Bronchial epithelial cell (primary cell): ENCODE measurements at regions not wholly inside any gene's neighbourhood (a gene's known extent, or its start where the extent isn't known, plus 50 kb on each side); places are given as distances from the start of the nearest gene placed in this dataset.

ENCODE experiments used
- DNase-seq: peaks from one replicate; pipeline ENCODE4 v3.0.0-alpha.2; 2010; ENCODE audit warnings: low read depth
- FAIRE-seq: peaks from 2 replicates; lab custom pipeline; 2011; peaks lifted over from hg19 to GRCh38; lab: Jason Lieb, UNC
- H3K27me3 ChIP-seq: 2 replicates; pipeline ENCODE4 v1.5.1; 2011; ENCODE audit warnings: low read length; ENCODE audit not compliant: control insufficient read depth, insufficient read depth
- H3K36me3 ChIP-seq: 2 replicates; pipeline ENCODE4 v1.5.1; 2011; ENCODE audit warnings: low read length; ENCODE audit not compliant: control insufficient read depth, insufficient read depth
- H3K4me3 ChIP-seq: 2 replicates; pipeline ENCODE4 v1.5.1; 2011; ENCODE audit warnings: mild to moderate bottlenecking, low read depth, low read length, control low read depth
- TF ChIP-seq, protein P1 (sequence below): IDR thresholded peaks from 2 replicates; pipeline ENCODE4 v1.5.1; 2011; ENCODE audit warnings: mild to moderate bottlenecking, moderate library complexity, low read length, control low read depth, inconsistent platforms; ENCODE audit not compliant: insufficient read depth, severe bottlenecking

DNA sequence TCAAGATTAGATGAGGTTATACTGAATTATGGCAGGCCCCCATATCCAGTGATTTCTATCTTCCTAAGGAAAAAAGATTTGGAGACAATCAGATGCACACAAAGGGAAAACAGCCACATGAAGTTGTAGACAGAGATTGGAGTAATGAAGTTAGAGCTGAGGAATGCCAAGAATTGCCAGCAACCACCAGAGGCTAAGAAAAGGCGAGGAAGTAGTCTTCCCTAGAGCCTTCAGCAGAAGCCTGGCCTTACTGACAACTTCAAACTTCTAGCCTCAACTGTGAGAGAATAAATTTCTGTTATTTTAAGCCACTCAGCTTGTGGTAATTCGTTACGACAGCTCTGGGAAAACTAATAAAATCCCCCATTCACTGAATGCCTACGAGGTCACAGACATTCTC is 473.9 kb downstream of the COL12A1 start:
- no peak for FAIRE-seq

DNA sequence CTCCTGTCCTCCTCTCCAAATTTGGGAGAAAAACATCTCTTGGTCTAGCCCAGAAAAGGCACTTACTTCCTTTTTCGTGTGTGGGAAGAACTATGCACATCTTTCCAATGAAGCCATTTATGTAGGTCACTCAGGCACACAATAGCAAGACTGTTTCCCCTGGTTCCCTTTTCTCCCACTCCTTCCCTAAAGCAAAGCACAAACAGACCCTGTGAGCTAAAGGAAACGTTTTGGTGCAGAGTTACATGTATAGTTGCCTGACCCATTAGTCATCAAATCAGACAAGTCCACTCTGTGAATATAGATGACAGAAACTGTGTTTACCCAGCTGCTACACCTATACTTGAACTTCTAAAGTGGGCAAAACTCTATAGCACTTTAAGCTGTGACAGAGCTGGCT is 474.6 kb downstream of the COL12A1 start:
- TF ChIP-seq, protein P1, sequence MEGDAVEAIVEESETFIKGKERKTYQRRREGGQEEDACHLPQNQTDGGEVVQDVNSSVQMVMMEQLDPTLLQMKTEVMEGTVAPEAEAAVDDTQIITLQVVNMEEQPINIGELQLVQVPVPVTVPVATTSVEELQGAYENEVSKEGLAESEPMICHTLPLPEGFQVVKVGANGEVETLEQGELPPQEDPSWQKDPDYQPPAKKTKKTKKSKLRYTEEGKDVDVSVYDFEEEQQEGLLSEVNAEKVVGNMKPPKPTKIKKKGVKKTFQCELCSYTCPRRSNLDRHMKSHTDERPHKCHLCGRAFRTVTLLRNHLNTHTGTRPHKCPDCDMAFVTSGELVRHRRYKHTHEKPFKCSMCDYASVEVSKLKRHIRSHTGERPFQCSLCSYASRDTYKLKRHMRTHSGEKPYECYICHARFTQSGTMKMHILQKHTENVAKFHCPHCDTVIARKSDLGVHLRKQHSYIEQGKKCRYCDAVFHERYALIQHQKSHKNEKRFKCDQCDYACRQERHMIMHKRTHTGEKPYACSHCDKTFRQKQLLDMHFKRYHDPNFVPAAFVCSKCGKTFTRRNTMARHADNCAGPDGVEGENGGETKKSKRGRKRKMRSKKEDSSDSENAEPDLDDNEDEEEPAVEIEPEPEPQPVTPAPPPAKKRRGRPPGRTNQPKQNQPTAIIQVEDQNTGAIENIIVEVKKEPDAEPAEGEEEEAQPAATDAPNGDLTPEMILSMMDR: no peak
- Histone ChIP-seq H3K27me3 (no peaks in the 10 kb centered on the region), H3K4me3 (no peak overlapping the region), H3K36me3 (no peaks in the 10 kb centered on the region)
- FAIRE-seq (no peak), DNase-seq (peak; percentile 81)

More for the DNA sequence above, 473.9 kb downstream of the COL12A1 start:
- Histone ChIP-seq H3K4me3 (no peak overlapping the region), H3K27me3 (no peaks in the 10 kb centered on the region), H3K36me3 (no peaks in the 10 kb centered on the region)
- TF ChIP-seq, protein P1: no peak
- DNase-seq: peak; percentile 20

GRCh38 chr6:74720923-74721322 is 484.9 kb downstream of the COL12A1 start:
- FAIRE-seq (no peak), DNase-seq (peak; percentile 53)
- H3K36me3 ChIP-seq: no peaks in the 10 kb centered on the region
- no peaks in the 10 kb centered on the region for H3K27me3 ChIP-seq
- no peak overlapping the region for H3K4me3 ChIP-seq
- TF ChIP-seq, protein P1: no peak

GRCh38 chr6:74717591-74717990 is 488.3 kb downstream of the COL12A1 start:
- TF ChIP-seq, protein P1: no peak
- no peak for DNase-seq
- H3K4me3 ChIP-seq: no peak overlapping the region
- FAIRE-seq: no peak
- no peaks in the 10 kb centered on the region for H3K27me3 ChIP-seq
- H3K36me3 ChIP-seq: no peaks in the 10 kb centered on the region

- peak; percentile 84 for DNase-seq
- TF ChIP-seq, protein P1: no peak
- FAIRE-seq: no peak
- H3K27me3 ChIP-seq: no peaks in the 10 kb centered on the region
- H3K36me3 ChIP-seq: no peaks in the 10 kb centered on the region
- no peak overlapping the region for H3K4me3 ChIP-seq
Observed at GRCh38 chr6:74715355-74716085, 490.3 kb downstream of the COL12A1 start.

DNA sequence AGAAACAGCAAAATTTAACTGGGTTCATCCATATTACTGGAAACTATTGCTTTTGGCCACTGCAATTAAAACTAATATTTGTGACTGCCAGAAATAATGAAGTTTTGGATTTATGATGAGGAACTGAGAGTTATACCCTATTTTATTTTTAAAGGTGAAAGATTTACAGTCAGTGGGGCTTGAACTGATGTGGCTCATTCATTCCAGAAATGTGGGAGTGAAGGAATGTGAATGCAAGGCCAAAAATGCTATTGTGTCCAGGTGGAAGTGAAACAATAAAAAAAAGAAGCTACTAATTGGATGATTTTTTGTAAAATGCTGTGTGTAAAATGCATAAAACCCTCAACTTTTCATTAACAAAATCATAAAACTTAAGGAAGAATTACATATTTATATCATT is 491.9 kb downstream of the COL12A1 start:
- Histone ChIP-seq H3K4me3 (no peak overlapping the region), H3K27me3 (no peaks in the 10 kb centered on the region), H3K36me3 (no peaks in the 10 kb centered on the region)
- TF ChIP-seq, protein P1: no peak
- DNase-seq: no peak
- FAIRE-seq: no peak
